ENCODE measurements at regions not wholly inside any gene's neighbourhood (a gene's known extent, or its start where the extent isn't known, plus 50 kb on each side); places are given as distances from the start of the nearest gene placed in this dataset.

GRCh38 chr4:56160636-56161035 is 211.9 kb downstream of the CEP135 start:
- intact Hi-C loops (cut with DNase I), result no loop called here
- H3K4me3 ChIP-seq (ENCODE audit: low read length in 2 of 2), result no peak overlapping the region
- no peaks in the 10 kb centered on the region for H3K9me3 ChIP-seq (ENCODE audit: control insufficient read depth, low read length)
- no peaks in the 10 kb centered on the region for H3K27me3 ChIP-seq (ENCODE audit: control insufficient read depth in 1 of 2, insufficient read depth in 2 of 2, low read length in 1 of 2)
- DNase-seq, result no peak
- no peak overlapping the region for H3K27ac ChIP-seq (ENCODE audit: low read depth in 1 of 2, low read length in 2 of 2)
- no peak for ATAC-seq (ENCODE audit: low FRiP score)
- no peaks in the 10 kb centered on the region for H3K4me1 ChIP-seq (ENCODE audit: control insufficient read depth in 1 of 2, insufficient read depth in 2 of 2, low read length in 2 of 2)
- no peaks in the 10 kb centered on the region for H3K36me3 ChIP-seq (ENCODE audit: control insufficient read depth in 1 of 2, insufficient read depth in 2 of 2, low read length in 1 of 2)
- 82 to 94% methylated on average over 6 of the region's 6 CpGs for WGBS, 2 donors

GRCh38 chr4:56158483-56158882 is 209.7 kb downstream of the CEP135 start:
- H3K36me3 ChIP-seq (ENCODE audit: control insufficient read depth in 1 of 2, insufficient read depth in 2 of 2, low read length in 1 of 2), result no peaks in the 10 kb centered on the region
- no peaks in the 10 kb centered on the region for H3K27me3 ChIP-seq (ENCODE audit: control insufficient read depth in 1 of 2, insufficient read depth in 2 of 2, low read length in 1 of 2)
- intact Hi-C loops (cut with DNase I), result no loop called here
- H3K9me3 ChIP-seq (ENCODE audit: control insufficient read depth, low read length), result no peaks in the 10 kb centered on the region
- DNase-seq, result no peak
- no peak overlapping the region for H3K27ac ChIP-seq (ENCODE audit: low read depth in 1 of 2, low read length in 2 of 2)
- no peak for ATAC-seq (ENCODE audit: low FRiP score)
- H3K4me1 ChIP-seq (ENCODE audit: control insufficient read depth in 1 of 2, insufficient read depth in 2 of 2, low read length in 2 of 2), result no peaks in the 10 kb centered on the region
- 51 to 55% methylated on average over 5 of the region's 5 CpGs for WGBS, 2 donors
- H3K4me3 ChIP-seq (ENCODE audit: low read length in 2 of 2), result no peak overlapping the region

- no peaks in the 10 kb centered on the region for H3K9me3 ChIP-seq (ENCODE audit: control insufficient read depth, low read length)
- no peak overlapping the region for H3K27ac ChIP-seq (ENCODE audit: low read depth in 1 of 2, low read length in 2 of 2)
- no peaks in the 10 kb centered on the region for H3K27me3 ChIP-seq (ENCODE audit: control insufficient read depth in 1 of 2, insufficient read depth in 2 of 2, low read length in 1 of 2)
- no peak for DNase-seq
- ATAC-seq (ENCODE audit: low FRiP score), result no peak
- no peaks in the 10 kb centered on the region for H3K36me3 ChIP-seq (ENCODE audit: control insufficient read depth in 1 of 2, insufficient read depth in 2 of 2, low read length in 1 of 2)
- no peak overlapping the region for H3K4me3 ChIP-seq (ENCODE audit: low read length in 2 of 2)
- intact Hi-C loops (cut with DNase I), result no loop called here
- WGBS, 2 donors, result 82 to 89% methylated on average over 6 of the region's 6 CpGs
- H3K4me1 ChIP-seq (ENCODE audit: control insufficient read depth in 1 of 2, insufficient read depth in 2 of 2, low read length in 2 of 2), result no peaks in the 10 kb centered on the region
Observed at GRCh38 chr4:56156141-56156540, 207.4 kb downstream of the CEP135 start.

- Histone ChIP-seq H3K27ac (ENCODE audit: low read depth in 1 of 2, low read length in 2 of 2) (no peak overlapping the region), H3K4me3 (ENCODE audit: low read length in 2 of 2) (no peak overlapping the region), H3K27me3 (ENCODE audit: control insufficient read depth in 1 of 2, insufficient read depth in 2 of 2, low read length in 1 of 2) (no peaks in the 10 kb centered on the region), H3K36me3 (ENCODE audit: control insufficient read depth in 1 of 2, insufficient read depth in 2 of 2, low read length in 1 of 2) (no peaks in the 10 kb centered on the region), H3K4me1 (ENCODE audit: control insufficient read depth in 1 of 2, insufficient read depth in 2 of 2, low read length in 2 of 2) (no peaks in the 10 kb centered on the region), H3K9me3 (ENCODE audit: control insufficient read depth, low read length) (no peaks in the 10 kb centered on the region)
- ATAC-seq (ENCODE audit: low FRiP score), result no peak
- intact Hi-C loops (cut with DNase I), result no loop called here
- no peak for DNase-seq
- WGBS, 2 donors, result 95 to 98% methylated on average over 4 of the region's 4 CpGs
Observed at GRCh38 chr4:56155432-56155831, 206.7 kb downstream of the CEP135 start.

- H3K27me3 ChIP-seq (ENCODE audit: control insufficient read depth in 1 of 2, insufficient read depth in 2 of 2, low read length in 1 of 2), result no peaks in the 10 kb centered on the region
- intact Hi-C loops (cut with DNase I), result no loop called here
- no peak overlapping the region for H3K27ac ChIP-seq (ENCODE audit: low read depth in 1 of 2, low read length in 2 of 2)
- DNase-seq (no peak), ATAC-seq (ENCODE audit: low FRiP score) (no peak)
- H3K4me1 ChIP-seq (ENCODE audit: control insufficient read depth in 1 of 2, insufficient read depth in 2 of 2, low read length in 2 of 2), result no peaks in the 10 kb centered on the region
- no peak overlapping the region for H3K4me3 ChIP-seq (ENCODE audit: low read length in 2 of 2)
- H3K36me3 ChIP-seq (ENCODE audit: control insufficient read depth in 1 of 2, insufficient read depth in 2 of 2, low read length in 1 of 2), result no peaks in the 10 kb centered on the region
- no peaks in the 10 kb centered on the region for H3K9me3 ChIP-seq (ENCODE audit: control insufficient read depth, low read length)
- WGBS, 2 donors, result 57 to 64% methylated on average over 2 of the region's 2 CpGs
Observed at GRCh38 chr4:56149591-56149990, 200.8 kb downstream of the CEP135 start.

- Histone ChIP-seq H3K9me3 (ENCODE audit: control insufficient read depth, low read length) (no peaks in the 10 kb centered on the region), H3K27me3 (ENCODE audit: control insufficient read depth in 1 of 2, insufficient read depth in 2 of 2, low read length in 1 of 2) (peaks cover 0 to 1% of the 10 kb centered on the region in 2 donors), H3K27ac (ENCODE audit: low read depth in 1 of 2, low read length in 2 of 2) (no peak overlapping the region), H3K4me1 (ENCODE audit: control insufficient read depth in 1 of 2, insufficient read depth in 2 of 2, low read length in 2 of 2) (no peaks in the 10 kb centered on the region), H3K4me3 (ENCODE audit: low read length in 2 of 2) (no peak overlapping the region), H3K36me3 (ENCODE audit: control insufficient read depth in 1 of 2, insufficient read depth in 2 of 2, low read length in 1 of 2) (no peaks in the 10 kb centered on the region)
- intact Hi-C loops (cut with DNase I), result no loop called here
- DNase-seq, result no peak
- no peak for ATAC-seq (ENCODE audit: low FRiP score)
- 93 to 99% methylated on average over 2 of the region's 2 CpGs for WGBS, 2 donors
Observed at GRCh38 chr4:56148428-56148827, 199.7 kb downstream of the CEP135 start.

- no peaks in the 10 kb centered on the region for H3K9me3 ChIP-seq (ENCODE audit: control insufficient read depth, low read length)
- ATAC-seq (ENCODE audit: low FRiP score), result no peak
- peaks cover 0 to 1% of the 10 kb centered on the region in 2 donors for H3K27me3 ChIP-seq (ENCODE audit: control insufficient read depth in 1 of 2, insufficient read depth in 2 of 2, low read length in 1 of 2)
- no peak overlapping the region for H3K4me3 ChIP-seq (ENCODE audit: low read length in 2 of 2)
- no peaks in the 10 kb centered on the region for H3K36me3 ChIP-seq (ENCODE audit: control insufficient read depth in 1 of 2, insufficient read depth in 2 of 2, low read length in 1 of 2)
- DNase-seq, result no peak
- no peaks in the 10 kb centered on the region for H3K4me1 ChIP-seq (ENCODE audit: control insufficient read depth in 1 of 2, insufficient read depth in 2 of 2, low read length in 2 of 2)
- intact Hi-C loops (cut with DNase I), result no loop called here
- H3K27ac ChIP-seq (ENCODE audit: low read depth in 1 of 2, low read length in 2 of 2), result no peak overlapping the region
Observed at GRCh38 chr4:56147371-56147770, 198.6 kb downstream of the CEP135 start.

- 82 to 86% methylated on average over 9 of the region's 9 CpGs for WGBS, 2 donors
- no peak for DNase-seq
- Histone ChIP-seq H3K9me3 (ENCODE audit: control insufficient read depth, low read length) (no peaks in the 10 kb centered on the region), H3K27me3 (ENCODE audit: control insufficient read depth in 1 of 2, insufficient read depth in 2 of 2, low read length in 1 of 2) (peaks cover 0 to 1% of the 10 kb centered on the region in 2 donors), H3K4me1 (ENCODE audit: control insufficient read depth in 1 of 2, insufficient read depth in 2 of 2, low read length in 2 of 2) (no peaks in the 10 kb centered on the region), H3K27ac (ENCODE audit: low read depth in 1 of 2, low read length in 2 of 2) (no peak overlapping the region), H3K36me3 (ENCODE audit: control insufficient read depth in 1 of 2, insufficient read depth in 2 of 2, low read length in 1 of 2) (no peaks in the 10 kb centered on the region), H3K4me3 (ENCODE audit: low read length in 2 of 2) (no peak overlapping the region)
- intact Hi-C loops (cut with DNase I), result no loop called here
- no peak for ATAC-seq (ENCODE audit: low FRiP score)
Observed at GRCh38 chr4:56146956-56147355, 198.2 kb downstream of the CEP135 start.

- ATAC-seq (ENCODE audit: low FRiP score) (no peak), DNase-seq (no peak)
- no peak overlapping the region for H3K27ac ChIP-seq (ENCODE audit: low read depth in 1 of 2, low read length in 2 of 2)
- WGBS, 2 donors, result 93 to 97% methylated on average over 1 of the region's 1 CpG
- H3K9me3 ChIP-seq (ENCODE audit: control insufficient read depth, low read length), result no peaks in the 10 kb centered on the region
- no peak overlapping the region for H3K4me3 ChIP-seq (ENCODE audit: low read length in 2 of 2)
- intact Hi-C loops (cut with DNase I), result no loop called here
- H3K4me1 ChIP-seq (ENCODE audit: control insufficient read depth in 1 of 2, insufficient read depth in 2 of 2, low read length in 2 of 2), result no peaks in the 10 kb centered on the region
- no peaks in the 10 kb centered on the region for H3K36me3 ChIP-seq (ENCODE audit: control insufficient read depth in 1 of 2, insufficient read depth in 2 of 2, low read length in 1 of 2)
- H3K27me3 ChIP-seq (ENCODE audit: control insufficient read depth in 1 of 2, insufficient read depth in 2 of 2, low read length in 1 of 2), result peaks cover 0 to 1% of the 10 kb centered on the region in 2 donors
Observed at GRCh38 chr4:56142088-56142487, 193.3 kb downstream of the CEP135 start.
